GM23248 (cell line): ENCODE measurements at regions not wholly inside any gene's neighbourhood (a gene's known extent, or its start where the extent isn't known, plus 50 kb on each side); places are given as distances from the start of the nearest gene placed in this dataset.

Experiments used
- EZH2 ChIP-seq: fragments of 200-600 bp; sonication (generic); IDR thresholded peaks from 2 replicates; pipeline ENCODE4 v1.6.1; 2018; ENCODE audit warnings: antibody characterized with exemption, mild to moderate bottlenecking; ENCODE audit not compliant: insufficient read depth, poor library complexity, severe bottlenecking
- EZH2phosphoT487 ChIP-seq: fragments of 200-600 bp; sonication (generic); IDR thresholded peaks from 2 replicates; pipeline ENCODE4 v1.6.1; 2018; ENCODE audit warnings: antibody characterized with exemption, moderate library complexity, mild to moderate bottlenecking, low read depth; ENCODE audit not compliant: insufficient read depth

DNA sequence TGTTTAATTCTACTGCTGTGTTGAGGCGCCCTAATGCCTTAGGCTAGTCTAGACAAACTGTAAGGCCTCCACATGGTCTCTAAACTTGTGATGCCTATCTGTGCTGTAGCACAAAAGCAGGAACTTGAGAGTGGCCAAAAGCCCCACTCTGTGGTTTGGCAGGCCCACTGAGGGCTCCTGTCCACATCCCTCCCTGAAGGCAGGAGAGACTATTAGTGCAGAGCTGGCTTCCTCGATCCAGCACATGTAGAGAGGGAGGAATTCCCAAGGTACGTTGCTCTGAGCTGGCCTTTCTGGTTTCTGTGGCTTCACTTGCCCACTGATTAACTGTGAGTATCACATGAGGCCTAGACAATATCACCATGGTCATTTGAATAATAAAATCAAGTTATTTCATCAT lies 90.6 kb downstream of the POLR2M start:
- no peak for TF ChIP-seq EZH2
- TF ChIP-seq EZH2phosphoT487, result no peak
